Osteoblast (primary cell): ENCODE measurements at regions not wholly inside any gene's neighbourhood (a gene's known extent, or its start where the extent isn't known, plus 50 kb on each side); places are given as distances from the start of the nearest gene placed in this dataset. TPM values are rescaled to one million over a fixed set of nuclear protein-coding genes. Genes with fewer than 3 reads are reported as not detected.

ENCODE experiments used
- DNase-seq: peaks from one replicate; pipeline ENCODE4 v3.0.0; 2011; ENCODE audit warnings: low spot score, mixed read lengths; ENCODE audit not compliant: insufficient read length; ENCODE audit errors: missing footprints
- H2AFZ ChIP-seq: 2 replicates; pipeline ENCODE4 v1.6.0; 2011; ENCODE audit warnings: mild to moderate bottlenecking, low read length
- H3K27ac ChIP-seq: 2 replicates; pipeline ENCODE4 v1.5.1; 2011; ENCODE audit warnings: mild to moderate bottlenecking, low read depth, low read length, moderate library complexity
- H3K27me3 ChIP-seq: 2 replicates; pipeline ENCODE4 v1.6.0; 2012; ENCODE audit warnings: mild to moderate bottlenecking, control low read depth, inconsistent platforms, low read length, moderate library complexity; ENCODE audit not compliant: insufficient read depth
- H3K36me3 ChIP-seq: 2 replicates; pipeline ENCODE4 v1.5.1; 2011; ENCODE audit warnings: mild to moderate bottlenecking, low read length, control low read depth, moderate library complexity; ENCODE audit not compliant: insufficient read depth
- H3K4me1 ChIP-seq: 2 replicates; pipeline ENCODE4 v1.5.1; 2011; ENCODE audit warnings: mild to moderate bottlenecking, low read length, control low read depth, moderate library complexity; ENCODE audit not compliant: insufficient read depth
- H3K4me2 ChIP-seq: 2 replicates; pipeline ENCODE4 v1.6.0; 2011; ENCODE audit warnings: mild to moderate bottlenecking, low read length; ENCODE audit not compliant: insufficient read depth
- H3K4me3 ChIP-seq: fragments of 200-600 bp; sonication (generic); 3 replicates; pipeline ENCODE4 v1.5.1; 2012; ENCODE audit warnings: mild to moderate bottlenecking, low read length, inconsistent platforms; ENCODE audit not compliant: insufficient read depth
- H3K79me2 ChIP-seq: 2 replicates; pipeline ENCODE4 v1.6.0; 2012; ENCODE audit warnings: mild to moderate bottlenecking, low read length, control low read depth, inconsistent platforms; ENCODE audit not compliant: insufficient read depth
- H3K9me3 ChIP-seq: 2 replicates; pipeline ENCODE4 v1.5.1; 2011; ENCODE audit warnings: low read depth, low read length, control low read depth
- H4K20me1 ChIP-seq: 2 replicates; pipeline ENCODE4 v1.6.0; 2012; ENCODE audit warnings: mild to moderate bottlenecking, low read length, control low read depth; ENCODE audit not compliant: insufficient read depth
- CTCF ChIP-seq: IDR thresholded peaks from 2 replicates; pipeline ENCODE4 v1.5.1; 2011; ENCODE audit warnings: mild to moderate bottlenecking, low read depth, low read length, moderate library complexity; ENCODE audit errors: extremely low read depth
- small RNA-seq: library from RNA; depleted of rRNA; stranded (forward); fragments of <200 nt; gene quantifications from one replicate; pipeline ENCODE3, GENCODE V24; 2012

GRCh38 chrX:21295246-21295820, 78.9 kb upstream of the CNKSR2 start:
- no peak for TF ChIP-seq CTCF
- Histone ChIP-seq H3K27ac (no peak overlapping the region), H3K4me2 (no peak overlapping the region), H3K36me3 (no peaks in the 10 kb centered on the region), H3K9me3 (no peaks in the 10 kb centered on the region), H3K79me2 (no peaks in the 10 kb centered on the region), H4K20me1 (no peaks in the 10 kb centered on the region), H3K27me3 (no peaks in the 10 kb centered on the region), H3K4me1 (no peaks in the 10 kb centered on the region), H2AFZ (no peak overlapping the region), H3K4me3 (no peak overlapping the region)
- no peak for DNase-seq

- no peak for DNase-seq
- H2AFZ ChIP-seq = no peak overlapping the region
- H3K9me3 ChIP-seq = no peaks in the 10 kb centered on the region
- no peak for TF ChIP-seq CTCF
- no peaks in the 10 kb centered on the region for H3K27me3 ChIP-seq
- H3K4me2 ChIP-seq = no peak overlapping the region
- no peak overlapping the region for H3K4me3 ChIP-seq
- no peaks in the 10 kb centered on the region for H4K20me1 ChIP-seq
- no peaks in the 10 kb centered on the region for H3K36me3 ChIP-seq
- H3K4me1 ChIP-seq = no peaks in the 10 kb centered on the region
- no peaks in the 10 kb centered on the region for H3K79me2 ChIP-seq
- no peak overlapping the region for H3K27ac ChIP-seq
Measured at GRCh38 chrX:21305799-21306336, 68.3 kb upstream of the CNKSR2 start.

- no peak for DNase-seq
- Histone ChIP-seq H3K9me3 (no peaks in the 10 kb centered on the region), H2AFZ (no peak overlapping the region), H3K27ac (no peak overlapping the region), H3K4me3 (no peak overlapping the region), H3K79me2 (no peaks in the 10 kb centered on the region), H3K27me3 (no peaks in the 10 kb centered on the region), H3K4me1 (no peaks in the 10 kb centered on the region), H4K20me1 (no peaks in the 10 kb centered on the region), H3K4me2 (no peak overlapping the region), H3K36me3 (no peaks in the 10 kb centered on the region)
- TF ChIP-seq CTCF = no peak
Measured at GRCh38 chrX:21319323-21319722, 54.9 kb upstream of the CNKSR2 start.

Small RNA genes in the stretch of these regions (small RNA-seq; reads per million reads assigned to genes)
- gene RNU6-133P = not detected
